Endodermal cell (in vitro differentiated cells): ENCODE measurements at regions not wholly inside any gene's neighbourhood (a gene's known extent, or its start where the extent isn't known, plus 50 kb on each side); places are given as distances from the start of the nearest gene placed in this dataset.
"Not testable (repeated sequence)": the region's sequence is repeated elsewhere in the genome, so short reads cannot be mapped to it uniquely, and the experiment has no call there.

ENCODE experiments used
- DNase-seq: peaks from one replicate; pipeline ENCODE4 v3.0.0-alpha.2; 2017
- H3K27ac ChIP-seq: 2 replicates; pipeline ENCODE4 v1.5.1; 2013; ENCODE audit warnings: mild to moderate bottlenecking, low read depth, low read length, moderate library complexity
- H3K27me3 ChIP-seq: 2 replicates; pipeline ENCODE4 v1.6.1; 2013; ENCODE audit warnings: mild to moderate bottlenecking, low read length, moderate library complexity; ENCODE audit not compliant: insufficient read depth, control insufficient read depth, poor library complexity, severe bottlenecking
- H3K36me3 ChIP-seq: 2 replicates; pipeline ENCODE4 v1.7.0; 2013; ENCODE audit warnings: mild to moderate bottlenecking, low read length, moderate library complexity; ENCODE audit not compliant: control insufficient read depth, insufficient read depth
- H3K4me1 ChIP-seq: one replicate; pipeline ENCODE4 v1.7.0; 2013; ENCODE audit warnings: low read length; ENCODE audit not compliant: control insufficient read depth, insufficient read depth
- H3K4me3 ChIP-seq: 2 replicates; pipeline ENCODE4 v1.5.1; 2013; ENCODE audit warnings: mild to moderate bottlenecking, low read length, moderate library complexity
- H3K9ac ChIP-seq: 2 replicates; pipeline ENCODE4 v1.6.1; 2013; ENCODE audit warnings: mild to moderate bottlenecking, low read length, moderate library complexity; ENCODE audit not compliant: poor library complexity, severe bottlenecking; ENCODE audit errors: extremely low read depth
- H3K9me3 ChIP-seq: 2 replicates; pipeline ENCODE4 v1.6.1; 2013; ENCODE audit warnings: mild to moderate bottlenecking, low read length, moderate library complexity; ENCODE audit not compliant: control insufficient read depth
- H3K27ac Mint-ChIP-seq: 2 replicates; pipeline ENCODE4 v1.8.0; 2020; ENCODE audit warnings: mixed read lengths
- H3K27me3 Mint-ChIP-seq: 2 replicates; pipeline ENCODE4 v1.8.0; 2021; ENCODE audit warnings: mild to moderate bottlenecking, mixed read lengths; ENCODE audit not compliant: insufficient read depth
- H3K36me3 Mint-ChIP-seq: 2 replicates; pipeline ENCODE4 v1.8.0; 2020; ENCODE audit warnings: low read depth, mixed read lengths
- H3K4me1 Mint-ChIP-seq: 2 replicates; pipeline ENCODE4 v1.8.0; 2020; ENCODE audit warnings: mixed read lengths
- H3K4me3 Mint-ChIP-seq: 2 replicates; pipeline ENCODE4 v1.8.0; 2020; ENCODE audit warnings: mild to moderate bottlenecking, moderate library complexity, mixed read lengths
- H3K9me3 Mint-ChIP-seq: 2 replicates; pipeline ENCODE4 v1.8.0; 2020; ENCODE audit warnings: mild to moderate bottlenecking, mixed read lengths
- CTCF ChIP-seq: fragments of 200-600 bp; sonication (generic); conservative IDR thresholded peaks from 2 replicates; pipeline ENCODE4 v1.5.0; 2021; ENCODE audit warnings: antibody characterized with exemption, mild to moderate bottlenecking
- WGBS, 2 experiments: methylation state at CpG; one replicate each; pipeline versions ENCODE4 v1.1.5 to v1.1.7; 2013; ENCODE audit warnings: missing lambda C conversion rate in 2 of 2, mixed read lengths in 1 of 2; ENCODE audit not compliant: insufficient coverage in 1 of 2, insufficient read length in 1 of 2; 5-methylcytosine and 5-hydroxymethylcytosine counted together

GRCh38 chr7:3143869-3144775 is 100.5 kb upstream of the CARD11 start:
- TF ChIP-seq CTCF, result no peak
- WGBS, 2 experiments, result 83 to 84% methylated on average over 4 to 7 of the region's 7 CpGs
- no peak overlapping the region for H3K27ac ChIP-seq
- no peaks in the 10 kb centered on the region for H3K9me3 ChIP-seq
- H3K9ac ChIP-seq, result no peak overlapping the region
- no peak for DNase-seq
- no peaks in the 10 kb centered on the region for H3K4me1 ChIP-seq
- H3K27me3 ChIP-seq, result no peaks in the 10 kb centered on the region
- Mint-ChIP-seq H3K36me3 (no peaks in the 10 kb centered on the region), H3K4me3 (no peak overlapping the region), H3K27ac (no peak overlapping the region), H3K4me1 (no peaks in the 10 kb centered on the region), H3K27me3 (no peaks in the 10 kb centered on the region), H3K9me3 (no peaks in the 10 kb centered on the region)
- H3K4me3 ChIP-seq, result no peak overlapping the region
- no peaks in the 10 kb centered on the region for H3K36me3 ChIP-seq

GRCh38 chr7:3144776-3145125 is 101.1 kb upstream of the CARD11 start:
- H3K27ac Mint-ChIP-seq, result not testable (repeated sequence)

GRCh38 chr7:3146571-3147226 is 103.0 kb upstream of the CARD11 start:
- no peaks in the 10 kb centered on the region for H3K36me3 Mint-ChIP-seq
- H3K9me3 ChIP-seq, result no peaks in the 10 kb centered on the region
- DNase-seq, result no peak
- TF ChIP-seq CTCF, result no peak
- H3K27me3 ChIP-seq, result no peaks in the 10 kb centered on the region
- H3K4me1 ChIP-seq, result no peaks in the 10 kb centered on the region
- H3K4me3 ChIP-seq, result no peak overlapping the region
- H3K9ac ChIP-seq, result no peak overlapping the region
- H3K9me3 Mint-ChIP-seq, result no peaks in the 10 kb centered on the region
- H3K4me3 Mint-ChIP-seq, result no peak overlapping the region
- no peak overlapping the region for H3K27ac Mint-ChIP-seq
- H3K36me3 ChIP-seq, result no peaks in the 10 kb centered on the region
- no peaks in the 10 kb centered on the region for H3K27me3 Mint-ChIP-seq
- 87 to 92% methylated on average over 14 to 18 of the region's 18 CpGs for WGBS, 2 experiments
- no peak overlapping the region for H3K27ac ChIP-seq
- no peaks in the 10 kb centered on the region for H3K4me1 Mint-ChIP-seq

More at GRCh38 chr7:3144776-3145125, 101.1 kb upstream of the CARD11 start:
- not testable (repeated sequence) for H3K9ac ChIP-seq, H3K9me3 ChIP-seq, H3K27ac ChIP-seq, H3K27me3 Mint-ChIP-seq, H3K36me3 ChIP-seq, H3K4me3 ChIP-seq, H3K4me1 Mint-ChIP-seq, H3K4me3 Mint-ChIP-seq, H3K9me3 Mint-ChIP-seq, DNase-seq, H3K36me3 Mint-ChIP-seq, H3K27me3 ChIP-seq, H3K4me1 ChIP-seq
- WGBS, 2 experiments, result 90 to 92% methylated on average over 6 of the region's 6 CpGs

GRCh38 chr7:3148471-3148870 is 104.8 kb upstream of the CARD11 start:
- not testable (repeated sequence) for H3K27me3 ChIP-seq, H3K27ac ChIP-seq, H3K36me3 ChIP-seq, H3K4me3 Mint-ChIP-seq, H3K4me3 ChIP-seq, H3K36me3 Mint-ChIP-seq, H3K9me3 Mint-ChIP-seq, H3K27ac Mint-ChIP-seq, H3K27me3 Mint-ChIP-seq, H3K9me3 ChIP-seq, H3K4me1 ChIP-seq, H3K9ac ChIP-seq, H3K4me1 Mint-ChIP-seq, DNase-seq
- WGBS, 2 experiments, result 44 to 50% methylated on average over 2 to 4 of the region's 4 CpGs
